GM21423 (cell line): ENCODE measurements at regions not wholly inside any gene's neighbourhood (a gene's known extent, or its start where the extent isn't known, plus 50 kb on each side); places are given as distances from the start of the nearest gene placed in this dataset.
"Not testable (repeated sequence)": the region's sequence is repeated elsewhere in the genome, so short reads cannot be mapped to it uniquely, and the experiment has no call there.

ENCODE experiments used
- ATAC-seq: cut with Tn5 transposase; IDR thresholded peaks from one replicate; pipeline ENCODE4 v1.9.1; 2021; ENCODE audit warnings: mild to moderate bottlenecking, moderate library complexity; ENCODE audit not compliant: unreplicated experiment

- no peak for ATAC-seq
Measured at GRCh38 chr10:124172181-124172916, 79.0 kb upstream of the CHST15 start.

- no peak for ATAC-seq
Measured at GRCh38 chr10:124171561-124171960, 78.2 kb upstream of the CHST15 start.

- no peak for ATAC-seq
Measured at GRCh38 chr10:124170631-124171030, 77.2 kb upstream of the CHST15 start.

- ATAC-seq, result no peak
Measured at GRCh38 chr10:124168991-124169802, 75.8 kb upstream of the CHST15 start.

- no peak for ATAC-seq
Measured at GRCh38 chr10:124168581-124168980, 75.2 kb upstream of the CHST15 start.

- not testable (repeated sequence) for ATAC-seq
Measured at GRCh38 chr10:124167925-124168324, 74.5 kb upstream of the CHST15 start.

- no peak for ATAC-seq
Measured at GRCh38 chr10:124166431-124167125, 73.2 kb upstream of the CHST15 start.

- no peak for ATAC-seq
Measured at GRCh38 chr10:124165827-124166226, 72.4 kb upstream of the CHST15 start.

GRCh38 chr10:124165311-124165710, 71.9 kb upstream of the CHST15 start:
- no peak for ATAC-seq

GRCh38 chr10:124164264-124164663, 70.9 kb upstream of the CHST15 start:
- no peak for ATAC-seq

GRCh38 chr10:124162774-124163354, 69.5 kb upstream of the CHST15 start:
- ATAC-seq, result no peak

GRCh38 chr10:124162136-124162535, 68.7 kb upstream of the CHST15 start:
- ATAC-seq, result no peak

GRCh38 chr10:124161601-124162000, 68.2 kb upstream of the CHST15 start:
- no peak for ATAC-seq

GRCh38 chr10:124160943-124161582, 67.7 kb upstream of the CHST15 start:
- no peak for ATAC-seq

GRCh38 chr10:124160176-124160575, 66.8 kb upstream of the CHST15 start:
- no peak for ATAC-seq

- ATAC-seq, result no peak
Measured at GRCh38 chr10:124159153-124159552, 65.8 kb upstream of the CHST15 start.

- no peak for ATAC-seq
Measured at GRCh38 chr10:124158592-124158991, 65.2 kb upstream of the CHST15 start.

- no peak for ATAC-seq
Measured at GRCh38 chr10:124157271-124157681, 63.9 kb upstream of the CHST15 start.

- ATAC-seq, result no peak
Measured at GRCh38 chr10:124156524-124157260, 63.3 kb upstream of the CHST15 start.

- ATAC-seq, result no peak
Measured at GRCh38 chr10:124155781-124156435, 62.5 kb upstream of the CHST15 start.
